GM12878 (cell line): ENCODE measurements at regions not wholly inside any gene's neighbourhood (a gene's known extent, or its start where the extent isn't known, plus 50 kb on each side); places are given as distances from the start of the nearest gene placed in this dataset.

Source experiments
- ATAC-seq: fragments of 200-7000 bp; cut with Tn5 transposase; 3 replicates; pipeline ENCODE4 v1.9.1; 2020; ENCODE audit warnings: mild to moderate bottlenecking, moderate library complexity
- BruUV-seq: library from RNA; stranded (reverse); fragments of 400-500 nt; replicated peaks from 2 replicates; lab custom pipeline; 2021; lab: Mats Ljungman, UMichigan
- CTCF ChIA-PET: fragments of 300-600 bp; sonication (Branson Sonifier 250); formaldehyde crosslinking; extraction: SDS; loops from one replicate; lab custom pipeline; 2021; ENCODE audit warnings: inconsistent platforms; lab: Yijun Ruan, JAX
- POLR2A ChIA-PET: fragments of 350-600 bp; formaldehyde crosslinking; extraction: SDS; loops from one replicate; lab custom pipeline; 2021; ENCODE audit warnings: inconsistent platforms; lab: Charles Lee
- RAD21 ChIA-PET: fragments of 300-600 bp; sonication (Branson Sonifier 250); formaldehyde crosslinking; loops from one replicate; lab custom pipeline; 2023; ENCODE audit warnings: antibody characterized with exemption; ENCODE audit not compliant: unreplicated experiment; lab: Charles Lee
- SMC1A ChIA-PET: fragments of 300-600 bp; sonication (Branson Sonifier 250); formaldehyde crosslinking; loops from one replicate; lab custom pipeline; 2023; ENCODE audit not compliant: unreplicated experiment, uncharacterized antibody; lab: Charles Lee
- DNase-seq: peaks from one replicate; pipeline ENCODE4 v3.0.0-alpha.2; 2011; ENCODE audit warnings: low read depth, low spot score
- FAIRE-seq: peaks from 3 replicates; lab custom pipeline; 2011; peaks lifted over from hg19 to GRCh38; lab: Jason Lieb, UNC
- H2AFZ ChIP-seq: 2 replicates; pipeline ENCODE4 v1.6.0; 2011; ENCODE audit warnings: low read depth, low read length, control low read depth; ENCODE audit not compliant: control insufficient read depth
- H3K27ac ChIP-seq: 2 replicates; pipeline ENCODE4 v1.5.1; 2011; ENCODE audit warnings: control low read depth; ENCODE audit not compliant: control insufficient read depth, insufficient read depth
- H3K27me3 ChIP-seq, 2 experiments: replicated peaks in 1 of 2; 2 replicates each; pipeline versions ENCODE4 v1.6.0 to v1.6.1; 2011; ENCODE audit warnings: low read length in 1 of 2; ENCODE audit not compliant: control insufficient read depth in 2 of 2, insufficient read depth in 2 of 2
- H3K36me3 ChIP-seq, 2 experiments: 2 replicates each; pipeline ENCODE4 v1.5.1; 2011; ENCODE audit warnings: low read length in 1 of 2; ENCODE audit not compliant: control insufficient read depth in 2 of 2, insufficient read depth in 2 of 2
- H3K4me1 ChIP-seq: 2 replicates; pipeline ENCODE4 v1.6.1; 2011; ENCODE audit warnings: mild to moderate bottlenecking, low read length, moderate library complexity, mixed read lengths; ENCODE audit not compliant: control insufficient read depth, insufficient read depth
- H3K4me2 ChIP-seq: 2 replicates; pipeline ENCODE4 v1.6.0; 2011; ENCODE audit warnings: control low read depth; ENCODE audit not compliant: control insufficient read depth, insufficient read depth
- H3K4me3 ChIP-seq: fragments of 200-600 bp; sonication (generic); 2 replicates; pipeline ENCODE4 v1.5.1; 2016
- H3K79me2 ChIP-seq: 2 replicates; pipeline ENCODE4 v1.6.0; 2011; ENCODE audit warnings: low read length; ENCODE audit not compliant: control insufficient read depth, insufficient read depth
- H3K9ac ChIP-seq: 2 replicates; pipeline ENCODE4 v1.8.0; 2011; ENCODE audit warnings: low read length, control low read depth, mixed read lengths; ENCODE audit not compliant: control insufficient read depth, insufficient read depth
- H3K9me3 ChIP-seq: replicated peaks from 3 replicates; pipeline ENCODE4 v1.5.1; 2011; ENCODE audit warnings: mild to moderate bottlenecking, low read length; ENCODE audit not compliant: control insufficient read depth, insufficient read depth
- H4K20me1 ChIP-seq: 2 replicates; pipeline ENCODE4 v1.6.0; 2011; ENCODE audit not compliant: control insufficient read depth, insufficient read depth
- ATF7 ChIP-seq: fragments of 450-650 bp; IDR thresholded peaks from 2 replicates; pipeline ENCODE4 v1.6.1; 2016; ENCODE audit warnings: low read depth, mild to moderate bottlenecking
- BACH1 ChIP-seq: fragments of 450-650 bp; IDR thresholded peaks from 2 replicates; pipeline ENCODE4 v1.6.1; 2017; ENCODE audit warnings: mild to moderate bottlenecking, borderline replicate concordance
- CBFB ChIP-seq: IDR thresholded peaks from 2 replicates; pipeline ENCODE4 v1.6.1; 2016; ENCODE audit warnings: antibody characterized with exemption, low read depth
- ETV6 ChIP-seq, 2 experiments: fragments of 450-650 bp in 1 of 2; IDR thresholded peaks in 1 of 2; conservative IDR thresholded peaks in 1 of 2; 2 replicates each; pipeline ENCODE4 v1.6.1; 2014; ENCODE audit warnings: antibody characterized with exemption in 1 of 2, borderline replicate concordance in 1 of 2, low read depth in 1 of 2, mild to moderate bottlenecking in 1 of 2, moderate library complexity in 1 of 2
- HCFC1 ChIP-seq: fragments of 150-350 bp; IDR thresholded peaks from 2 replicates; pipeline ENCODE4 v1.6.1; 2014; ENCODE audit warnings: low read length
- IKZF1 ChIP-seq: fragments of 450-650 bp; conservative IDR thresholded peaks from 2 replicates; pipeline ENCODE4 v1.6.1; 2017; ENCODE audit warnings: antibody characterized with exemption, mild to moderate bottlenecking
- JUND ChIP-seq: IDR thresholded peaks from 2 replicates; pipeline ENCODE4 v1.6.1; 2012; ENCODE audit warnings: low read depth, mild to moderate bottlenecking, low read length, improper control_type of control experiment, moderate library complexity
- KDM1A ChIP-seq: fragments of 200-600 bp; sonication (generic); IDR thresholded peaks from 2 replicates; pipeline ENCODE4 v1.6.1; 2016; ENCODE audit warnings: borderline replicate concordance
- NFXL1 ChIP-seq: fragments of 450-650 bp; IDR thresholded peaks from 2 replicates; pipeline ENCODE4 v1.6.1; 2017; ENCODE audit warnings: antibody characterized with exemption, mild to moderate bottlenecking, borderline replicate concordance
- RBBP5 ChIP-seq: fragments of 200-600 bp; sonication (generic); conservative IDR thresholded peaks from 2 replicates; pipeline ENCODE4 v1.6.1; 2016
- SPI1 ChIP-seq: IDR thresholded peaks from 2 replicates; pipeline ENCODE4 v1.6.1; 2011; ENCODE audit warnings: low read depth, mild to moderate bottlenecking, low read length, moderate library complexity, borderline replicate concordance; ENCODE audit not compliant: insufficient read depth
- SREBF2 ChIP-seq: IDR thresholded peaks from 2 replicates; pipeline ENCODE4 v1.6.1; 2012; ENCODE audit warnings: mild to moderate bottlenecking, low read length
- SUZ12 ChIP-seq: fragments of 200-600 bp; sonication (generic); IDR thresholded peaks from one replicate; pipeline ENCODE4 v1.6.1; 2018; ENCODE audit warnings: antibody characterized with exemption, mild to moderate bottlenecking; ENCODE audit not compliant: unreplicated experiment
- TAF1 ChIP-seq: IDR thresholded peaks from 2 replicates; pipeline ENCODE4 v1.6.1; 2011; ENCODE audit warnings: mild to moderate bottlenecking, low read depth, low read length, borderline replicate concordance
- TARDBP ChIP-seq: IDR thresholded peaks from 2 replicates; pipeline ENCODE4 v1.6.1; 2016; ENCODE audit warnings: borderline replicate concordance
- WRNIP1 ChIP-seq: IDR thresholded peaks from 2 replicates; pipeline ENCODE4 v1.6.1; 2011; ENCODE audit warnings: low read depth, low read length, improper control_type of control experiment, borderline replicate concordance
- YBX1 ChIP-seq: fragments of 450-650 bp; IDR thresholded peaks from 2 replicates; pipeline ENCODE4 v1.6.1; 2016; ENCODE audit warnings: antibody characterized with exemption
- WGBS: methylation state at CpG from one replicate; pipeline ENCODE4 v1.1.6; 2016; ENCODE audit warnings: low lambda C conversion rate; ENCODE audit not compliant: insufficient replicate concordance, insufficient coverage; ENCODE audit errors: missing lambda C conversion rate; 5-methylcytosine and 5-hydroxymethylcytosine counted together
- in situ Hi-C: fragments of 300-500 bp; cut with MboI; formaldehyde crosslinking; loops from 9 replicates; pipeline ENCODE4 v1.14.3; 2018; ENCODE audit warnings: mixed read lengths
- intact Hi-C: fragments of 100-400 bp; cut with micrococcal nuclease; formaldehyde crosslinking; loops from one replicate; pipeline ENCODE4 v1.14.2; 2022; ENCODE audit not compliant: unreplicated experiment
- TF ChIP-seq, protein P1 (sequence below): fragments of 450-650 bp; IDR thresholded peaks from 2 replicates; pipeline ENCODE4 v1.6.1; 2014; ENCODE audit warnings: mild to moderate bottlenecking

DNA sequence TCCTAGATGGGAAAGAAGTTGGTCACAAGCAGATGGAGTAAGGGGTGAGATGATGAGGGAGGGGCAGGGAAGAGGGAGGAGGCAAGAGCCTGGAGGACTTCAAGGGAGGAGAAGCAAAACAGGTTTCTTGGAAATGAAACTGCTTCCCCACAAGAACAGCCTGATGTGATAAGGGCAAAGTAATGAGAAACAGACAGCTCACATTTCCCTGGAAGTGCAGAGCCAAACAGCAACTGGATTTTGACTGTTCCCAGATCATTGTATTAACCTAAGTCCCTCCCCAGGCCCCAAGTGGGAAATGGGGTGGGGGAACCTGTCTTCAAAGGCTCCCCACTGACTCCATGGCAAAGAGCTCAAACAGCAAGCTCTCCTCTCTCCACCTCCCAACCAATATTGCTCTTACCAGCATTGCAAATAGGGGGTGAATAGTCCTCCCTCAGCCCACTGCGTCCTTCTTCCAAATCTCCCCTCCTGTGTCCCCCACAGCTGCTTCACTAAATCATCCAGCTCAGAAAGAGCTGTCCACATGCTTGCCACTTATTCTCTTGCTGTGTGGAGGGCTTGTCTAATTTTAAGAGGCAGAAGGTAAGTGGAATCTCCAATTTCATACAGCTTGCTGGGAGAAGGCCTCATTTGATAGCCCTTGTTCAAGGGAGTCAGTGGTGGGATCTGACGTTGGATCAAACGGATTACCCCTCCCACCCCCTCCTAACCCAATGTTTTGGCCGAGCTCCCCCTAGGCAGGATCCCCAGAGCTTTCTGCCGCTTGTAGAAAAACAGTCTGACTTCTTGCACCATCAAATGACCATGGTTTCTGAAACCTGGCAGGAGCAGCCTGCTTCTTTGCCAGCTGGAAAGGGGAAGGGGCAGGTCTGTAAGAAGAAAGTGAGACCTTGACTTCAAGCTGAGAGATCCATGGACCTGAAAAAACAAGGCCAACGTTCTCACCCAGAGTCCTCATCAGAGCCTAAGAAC, 56.3 kb upstream of the SMIM36 start (continued):
- TF ChIP-seq CBFB = no peak
- TF ChIP-seq SUZ12 = no peak
- TF ChIP-seq, protein P1, sequence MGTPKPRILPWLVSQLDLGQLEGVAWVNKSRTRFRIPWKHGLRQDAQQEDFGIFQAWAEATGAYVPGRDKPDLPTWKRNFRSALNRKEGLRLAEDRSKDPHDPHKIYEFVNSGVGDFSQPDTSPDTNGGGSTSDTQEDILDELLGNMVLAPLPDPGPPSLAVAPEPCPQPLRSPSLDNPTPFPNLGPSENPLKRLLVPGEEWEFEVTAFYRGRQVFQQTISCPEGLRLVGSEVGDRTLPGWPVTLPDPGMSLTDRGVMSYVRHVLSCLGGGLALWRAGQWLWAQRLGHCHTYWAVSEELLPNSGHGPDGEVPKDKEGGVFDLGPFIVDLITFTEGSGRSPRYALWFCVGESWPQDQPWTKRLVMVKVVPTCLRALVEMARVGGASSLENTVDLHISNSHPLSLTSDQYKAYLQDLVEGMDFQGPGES = no peak

DNA sequence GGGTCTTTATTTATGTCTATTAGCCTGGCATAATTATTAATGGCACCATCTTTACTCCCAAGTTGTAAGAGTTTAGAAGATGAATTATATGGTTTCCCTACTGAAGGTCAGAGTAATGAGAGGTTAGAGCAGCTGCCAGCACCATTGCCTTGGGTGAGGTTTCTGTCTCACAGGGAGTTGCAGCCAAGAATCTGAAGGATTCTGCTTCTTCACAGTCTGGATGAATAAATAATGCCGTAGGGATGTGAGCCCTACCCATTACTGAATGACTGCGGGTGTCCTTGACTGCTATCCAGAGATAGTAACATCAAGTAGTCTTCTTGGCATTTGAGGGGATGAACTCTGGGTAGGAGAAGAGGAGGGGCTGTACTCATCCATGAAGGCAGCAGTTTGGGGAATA, 52.8 kb upstream of the SMIM36 start:
- in situ Hi-C loops = no loop called here
- ChIA-PET CTCF (no interaction called here), RAD21 (no interaction called here), SMC1A (interaction anchor here (0.6 kb wide), 1 partner anchor 715 kb away, joined by 6 read pairs; no protein-coding TSS in a partner anchor), POLR2A (no interaction called here)
- ATAC-seq (no peak), FAIRE-seq (no peak), DNase-seq (no peak)
- Histone ChIP-seq H3K9me3 (no peaks in the 10 kb centered on the region), H3K27ac (no peak overlapping the region), H3K4me2 (no peak overlapping the region), H3K9ac (no peak overlapping the region), H3K27me3 (no peaks in the 10 kb centered on the region; a peak in 1 of 4 replicates), H3K79me2 (no peaks in the 10 kb centered on the region), H3K4me1 (no peaks in the 10 kb centered on the region), H3K4me3 (no peak overlapping the region), H4K20me1 (no peaks in the 10 kb centered on the region), H2AFZ (no peak overlapping the region), H3K36me3 (no peaks in the 10 kb centered on the region)
- TF ChIP-seq BACH1 (no peak), KDM1A (no peak), RBBP5 (no peak), WRNIP1 (no peak), TARDBP (no peak), ATF7 (no peak), YBX1 (no peak), IKZF1 (no peak), SREBF2 (no peak), NFXL1 (no peak), HCFC1 (no peak), SPI1 (no peak), ETV6 (conservative IDR thresholded peaks at IDR 0.05 in 1 of 2, IDR thresholded peaks at IDR 0.05 in 1 of 2; ENCODE audit: borderline replicate concordance in 1 of 2, low read depth in 1 of 2) (no peak), TAF1 (no peak), JUND (no peak)
- TF ChIP-seq, protein P1 = no peak
- WGBS = 78% methylated on average over 2 of the region's 2 CpGs
- BruUV-seq = no TSS peak
- intact Hi-C loops = no loop called here
